ENCODE measurements at regions not wholly inside any gene's neighbourhood (a gene's known extent, or its start where the extent isn't known, plus 50 kb on each side); places are given as distances from the start of the nearest gene placed in this dataset.

- TF ChIP-seq CTCF (IDR thresholded peaks at IDR 0.05): no peak
- TF ChIP-seq SIN3A (IDR thresholded peaks at IDR 0.05; ENCODE audit: borderline replicate concordance, insufficient read depth, low read depth, low read length): no peak
- no peak for TF ChIP-seq POLR2AphosphoS5 (IDR thresholded peaks at IDR 0.05; ENCODE audit: low read depth, low read length)
- no peak for TF ChIP-seq REST (IDR thresholded peaks at IDR 0.05; ENCODE audit: insufficient read depth in 1 of 2, low read depth in 2 of 2, low read length in 1 of 2)
- TF ChIP-seq TCF7L2 (IDR thresholded peaks at IDR 0.05; ENCODE audit: low read depth, low read length): no peak
Observed at GRCh38 chr2:180405520-180405919, 398.4 kb upstream of the CWC22 start.
